ENCODE measurements at regions not wholly inside any gene's neighbourhood (a gene's known extent, or its start where the extent isn't known, plus 50 kb on each side); places are given as distances from the start of the nearest gene placed in this dataset.

DNA sequence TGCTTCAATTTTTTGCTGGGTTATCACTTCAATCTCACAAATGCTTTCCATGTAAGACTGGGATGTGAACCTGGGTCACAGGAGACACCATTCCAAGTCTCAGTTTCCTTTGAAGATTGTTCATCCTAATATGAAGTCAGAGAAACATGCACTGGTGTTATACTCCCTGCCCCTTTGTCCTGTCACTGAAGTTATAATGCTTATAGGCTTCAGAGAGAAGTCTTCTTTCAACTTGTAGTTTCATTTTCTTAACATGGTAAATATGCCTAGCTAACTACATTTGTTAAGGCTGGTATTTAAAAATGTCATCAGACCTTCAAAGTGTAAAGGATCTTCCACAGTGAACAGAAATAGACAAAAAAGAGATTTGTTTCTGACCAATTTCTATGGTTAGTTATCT lies 1195.9 kb downstream of the MRPL39 start:
- Histone ChIP-seq H2BK15ac (ENCODE audit: low read depth, low read length) (no peak overlapping the region), H3K27ac (ENCODE audit: insufficient read depth, low read length) (no peak overlapping the region), H3K4me3 (ENCODE audit: insufficient read depth, low read depth, low read length) (no peak overlapping the region), H4K8ac (ENCODE audit: low read depth in 2 of 2, low read length in 2 of 2) (no peak overlapping the region), H3K9ac (ENCODE audit: low read depth, low read length) (no peak overlapping the region), H3K9me3 (ENCODE audit: control insufficient read depth, insufficient read depth, low read length) (no peaks in the 10 kb centered on the region), H2BK120ac (ENCODE audit: low read depth, low read length) (no peak overlapping the region), H4K91ac (ENCODE audit: insufficient read depth, low read depth, low read length) (no peak overlapping the region), H3K36me3 (ENCODE audit: control insufficient read depth, insufficient read depth, low read length) (no peaks in the 10 kb centered on the region), H4K5ac (ENCODE audit: low read depth, low read length) (no peak overlapping the region), H3K18ac (ENCODE audit: low read depth, low read length) (no peak overlapping the region), H2AFZ (replicated peaks; ENCODE audit: low read length, poor library complexity) (no peak overlapping the region), H3K56ac (ENCODE audit: extremely low read depth, insufficient read depth, low read length) (no peak overlapping the region), H3K4me2 (ENCODE audit: low read depth, low read length) (no peak overlapping the region), H3K9me1 (ENCODE audit: insufficient read depth, low read length) (no peaks in the 10 kb centered on the region), H3K4ac (ENCODE audit: low read depth, low read length) (no peak overlapping the region), H2BK20ac (ENCODE audit: low read depth, low read length) (no peak overlapping the region), H4K20me1 (ENCODE audit: insufficient read depth, low read length) (no peaks in the 10 kb centered on the region), H2BK5ac (ENCODE audit: low read depth, low read length, poor library complexity, severe bottlenecking) (no peak overlapping the region), H3K79me1 (ENCODE audit: low read depth in 1 of 2, low read length in 2 of 2) (no peaks in the 10 kb centered on the region), H3K23ac (ENCODE audit: low read depth, low read length) (no peak overlapping the region), H2AK5ac (ENCODE audit: low read depth, low read length) (no peak overlapping the region), H3K14ac (replicated peaks; ENCODE audit: low read depth, low read length) (no peak overlapping the region), H2AK9ac (replicated peaks; ENCODE audit: low read depth, low read length, poor library complexity) (no peak overlapping the region), H3K27me3 (ENCODE audit: control insufficient read depth, insufficient read depth, low read length) (no peaks in the 10 kb centered on the region), H3K4me1 (ENCODE audit: control insufficient read depth, insufficient read depth, low read length) (no peaks in the 10 kb centered on the region)
- CTCF ChIA-PET = no interaction called here
- intact Hi-C loops (cut with micrococcal nuclease) = no loop called here
- in situ Hi-C loops (cut with MboI; ENCODE audit: low sequenced_read_pairs) = no loop called here
- dilution Hi-C loops (cut with HindIII; ENCODE audit: low sequenced_read_pairs, unreplicated experiment) = no loop called here
- POLR2A ChIA-PET (ENCODE audit: unreplicated experiment) = no interaction called here
- TF ChIP-seq NFE2L2 (IDR thresholded peaks at IDR 0.05; ENCODE audit: low read depth, low read length) = no peak
- TF ChIP-seq ELK1 (IDR thresholded peaks at IDR 0.05; ENCODE audit: borderline replicate concordance, low read depth, low read length) = no peak
- no peak for TF ChIP-seq MXI1 (IDR thresholded peaks at IDR 0.05; ENCODE audit: borderline replicate concordance, low read depth, low read length)
- no peak for TF ChIP-seq SMC3 (IDR thresholded peaks at IDR 0.05; ENCODE audit: low read depth, low read length)
- no peak for TF ChIP-seq CTCF (conservative IDR thresholded peaks at IDR 0.05; ENCODE audit: low read depth, low read length)
- no peak for TF ChIP-seq RAD21 (IDR thresholded peaks at IDR 0.05; ENCODE audit: low read length)
- TF ChIP-seq POLR2A (IDR thresholded peaks at IDR 0.05; ENCODE audit: low read depth, low read length) = no peak
- no peak for TF ChIP-seq CEBPB (IDR thresholded peaks at IDR 0.05; ENCODE audit: low read depth, low read length)
- TF ChIP-seq MAZ (IDR thresholded peaks at IDR 0.05; ENCODE audit: borderline replicate concordance, low read depth, low read length) = no peak
- no peak for TF ChIP-seq RFX5 (IDR thresholded peaks at IDR 0.05; ENCODE audit: low read depth, low read length)
- no peak for TF ChIP-seq MAFK (IDR thresholded peaks at IDR 0.05; ENCODE audit: low read depth, low read length)
- no peak for TF ChIP-seq CHD1 (IDR thresholded peaks at IDR 0.05; ENCODE audit: low read depth, low read length)
- TF ChIP-seq FOS (IDR thresholded peaks at IDR 0.05; ENCODE audit: low read depth, low read length) = no peak
- TF ChIP-seq RCOR1 (IDR thresholded peaks at IDR 0.05; ENCODE audit: insufficient replicate concordance, low read length) = no peak
- TF ChIP-seq, protein P1, sequence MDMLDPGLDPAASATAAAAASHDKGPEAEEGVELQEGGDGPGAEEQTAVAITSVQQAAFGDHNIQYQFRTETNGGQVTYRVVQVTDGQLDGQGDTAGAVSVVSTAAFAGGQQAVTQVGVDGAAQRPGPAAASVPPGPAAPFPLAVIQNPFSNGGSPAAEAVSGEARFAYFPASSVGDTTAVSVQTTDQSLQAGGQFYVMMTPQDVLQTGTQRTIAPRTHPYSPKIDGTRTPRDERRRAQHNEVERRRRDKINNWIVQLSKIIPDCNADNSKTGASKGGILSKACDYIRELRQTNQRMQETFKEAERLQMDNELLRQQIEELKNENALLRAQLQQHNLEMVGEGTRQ (IDR thresholded peaks at IDR 0.05; ENCODE audit: low read depth, low read length) = no peak
- no TSS peak for BruUV-seq (replicated peaks)
- ATAC-seq (ENCODE audit: low read depth) (no peak), DNase-seq (no peak)

Measured in IMR-90 (cell line).